ENCODE measurements at regions not wholly inside any gene's neighbourhood (a gene's known extent, or its start where the extent isn't known, plus 50 kb on each side); places are given as distances from the start of the nearest gene placed in this dataset.

- TF ChIP-seq CTCF (IDR thresholded peaks at IDR 0.05; ENCODE audit: low read depth, low read length, missing control alignments) = no peak
- DNase-seq (ENCODE audit: low read depth) = no peak
- H3K4me3 ChIP-seq (ENCODE audit: low read depth, low read length) = no peak overlapping the region
Measured at GRCh38 chr5:148723143-148723542, 68.8 kb upstream of the HTR4 start.

GRCh38 chr5:148725675-148726074 lies 71.3 kb upstream of the HTR4 start:
- H3K4me3 ChIP-seq (ENCODE audit: low read depth, low read length) = no peak overlapping the region
- DNase-seq (ENCODE audit: low read depth) = no peak
- TF ChIP-seq CTCF (IDR thresholded peaks at IDR 0.05; ENCODE audit: low read depth, low read length, missing control alignments) = no peak

- no peak for DNase-seq (ENCODE audit: low read depth)
- peak; percentile 9 for TF ChIP-seq CTCF (IDR thresholded peaks at IDR 0.05; ENCODE audit: low read depth, low read length, missing control alignments)
- H3K4me3 ChIP-seq (ENCODE audit: low read depth, low read length) = no peak overlapping the region
Measured at GRCh38 chr5:148729182-148729581, 74.9 kb upstream of the HTR4 start.

DNA sequence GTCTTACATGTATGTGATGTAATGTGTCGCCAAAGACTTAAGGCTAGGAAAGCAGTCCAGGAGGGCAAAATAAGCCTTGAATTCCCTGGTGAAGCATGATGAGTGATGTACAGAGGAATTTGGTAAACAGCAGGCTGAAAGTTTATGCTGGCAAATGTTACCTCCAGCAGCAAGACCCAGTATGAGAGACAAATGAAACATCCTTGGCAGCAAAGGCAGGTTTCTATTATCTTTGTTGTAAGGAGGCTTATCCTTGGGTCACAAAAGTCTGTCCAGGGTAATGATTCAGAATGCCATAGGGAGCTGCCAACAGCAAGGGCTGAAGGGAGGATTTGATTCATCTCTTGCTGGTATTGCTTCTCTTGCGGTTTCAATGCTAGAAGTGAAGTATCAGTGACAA lies 75.9 kb upstream of the HTR4 start:
- H3K4me3 ChIP-seq (ENCODE audit: low read depth, low read length) = no peak overlapping the region
- DNase-seq (ENCODE audit: low read depth) = no peak
- no peak for TF ChIP-seq CTCF (IDR thresholded peaks at IDR 0.05; ENCODE audit: low read depth, low read length, missing control alignments)

GRCh38 chr5:148730942-148731898 lies 76.9 kb upstream of the HTR4 start:
- TF ChIP-seq CTCF (IDR thresholded peaks at IDR 0.05; ENCODE audit: low read depth, low read length, missing control alignments) = peak; percentile 84
- H3K4me3 ChIP-seq (ENCODE audit: low read depth, low read length) = peak overlapping the region; percentile 39
- DNase-seq (ENCODE audit: low read depth) = peak; percentile 73

DNA sequence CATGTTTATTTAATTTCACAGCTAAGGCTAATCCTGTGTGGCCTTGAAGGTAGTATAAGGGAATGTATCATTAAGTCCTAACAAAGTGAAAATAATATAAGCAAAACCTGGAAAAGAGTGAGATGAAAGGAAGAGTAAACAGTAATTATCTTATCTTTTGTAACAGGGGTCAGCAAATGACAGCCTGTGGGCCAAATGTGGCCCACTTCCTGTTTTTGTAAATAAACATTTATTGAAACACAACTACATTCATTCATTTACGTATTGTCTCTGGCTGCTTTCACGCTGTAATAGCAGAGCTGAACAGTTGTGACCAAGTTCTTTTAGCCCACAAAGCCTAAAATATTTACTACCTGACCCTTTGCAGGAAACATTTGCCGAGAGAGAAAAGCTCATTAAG lies 78.4 kb upstream of the HTR4 start:
- no peak overlapping the region for H3K4me3 ChIP-seq (ENCODE audit: low read depth, low read length)
- no peak for TF ChIP-seq CTCF (IDR thresholded peaks at IDR 0.05; ENCODE audit: low read depth, low read length, missing control alignments)
- DNase-seq (ENCODE audit: low read depth) = no peak
